Loucy (cell line): ENCODE measurements at regions not wholly inside any gene's neighbourhood (a gene's known extent, or its start where the extent isn't known, plus 50 kb on each side); places are given as distances from the start of the nearest gene placed in this dataset.

Source experiments
- H2AFZ ChIP-seq: fragments of 200-600 bp; sonication (generic); 2 replicates; pipeline ENCODE4 v1.6.0; 2016; ENCODE audit warnings: antibody characterized with exemption, mild to moderate bottlenecking, low read length, moderate library complexity
- H3F3A ChIP-seq: fragments of 200-600 bp; 2 replicates; pipeline ENCODE4 v1.6.0; 2016; ENCODE audit warnings: antibody characterized with exemption, low read depth, mild to moderate bottlenecking
- H3K27me3 ChIP-seq: fragments of 200-600 bp; sonication (generic); 2 replicates; pipeline ENCODE4 v1.6.1; 2014; ENCODE audit warnings: low read length, mild to moderate bottlenecking; ENCODE audit not compliant: insufficient read depth, poor library complexity, severe bottlenecking
- H3K36me3 ChIP-seq: fragments of 200-600 bp; sonication (generic); 2 replicates; pipeline ENCODE4 v1.6.1; 2016; ENCODE audit warnings: low read length; ENCODE audit not compliant: insufficient read depth
- H3K4me1 ChIP-seq: fragments of 200-600 bp; sonication (generic); 2 replicates; pipeline ENCODE4 v1.5.1; 2014; ENCODE audit warnings: low read length, mild to moderate bottlenecking; ENCODE audit not compliant: insufficient read depth, poor library complexity, severe bottlenecking
- H3K4me2 ChIP-seq: fragments of 200-600 bp; sonication (generic); 2 replicates; pipeline ENCODE4 v1.6.0; 2014; ENCODE audit warnings: antibody characterized with exemption, low read length, low read depth, mild to moderate bottlenecking; ENCODE audit not compliant: poor library complexity, severe bottlenecking
- H3K4me3 ChIP-seq: fragments of 200-600 bp; sonication (generic); 2 replicates; pipeline ENCODE4 v1.5.1; 2014; ENCODE audit warnings: low read length, mild to moderate bottlenecking, mixed read lengths; ENCODE audit not compliant: poor library complexity, severe bottlenecking
- H3K79me2 ChIP-seq: fragments of 200-600 bp; sonication (generic); 2 replicates; pipeline ENCODE4 v1.6.1; 2014; ENCODE audit warnings: low read length; ENCODE audit not compliant: insufficient read depth
- H3K9ac ChIP-seq: fragments of 200-600 bp; sonication (generic); 2 replicates; pipeline ENCODE4 v1.6.0; 2014; ENCODE audit warnings: mild to moderate bottlenecking, low read depth, low read length, moderate library complexity; ENCODE audit not compliant: poor library complexity, severe bottlenecking
- H3K9me2 ChIP-seq: fragments of 200-600 bp; sonication (generic); replicated peaks from 2 replicates; pipeline ENCODE4 v1.6.1; 2016; ENCODE audit warnings: low read depth, low read length, mixed read lengths
- H3K9me3 ChIP-seq: fragments of 200-600 bp; sonication (generic); 2 replicates; pipeline ENCODE4 v1.6.1; 2014; ENCODE audit warnings: mild to moderate bottlenecking, antibody characterized with exemption, low read length, low read depth; ENCODE audit not compliant: insufficient read depth
- H4K20me1 ChIP-seq: fragments of 200-600 bp; sonication (generic); 2 replicates; pipeline ENCODE4 v1.6.0; 2014; ENCODE audit warnings: antibody characterized with exemption, low read length, mild to moderate bottlenecking; ENCODE audit not compliant: insufficient read depth, poor library complexity, severe bottlenecking
- CTCF ChIP-seq: fragments of 200-600 bp; sonication (generic); conservative IDR thresholded peaks from 2 replicates; pipeline ENCODE4 v1.5.1; 2014; ENCODE audit warnings: mild to moderate bottlenecking, antibody characterized with exemption, low read length
- EZH2phosphoT487 ChIP-seq: fragments of 200-600 bp; IDR thresholded peaks from 2 replicates; pipeline ENCODE4 v1.6.1; 2018; ENCODE audit warnings: antibody characterized with exemption, mild to moderate bottlenecking, moderate library complexity, borderline replicate concordance

DNA sequence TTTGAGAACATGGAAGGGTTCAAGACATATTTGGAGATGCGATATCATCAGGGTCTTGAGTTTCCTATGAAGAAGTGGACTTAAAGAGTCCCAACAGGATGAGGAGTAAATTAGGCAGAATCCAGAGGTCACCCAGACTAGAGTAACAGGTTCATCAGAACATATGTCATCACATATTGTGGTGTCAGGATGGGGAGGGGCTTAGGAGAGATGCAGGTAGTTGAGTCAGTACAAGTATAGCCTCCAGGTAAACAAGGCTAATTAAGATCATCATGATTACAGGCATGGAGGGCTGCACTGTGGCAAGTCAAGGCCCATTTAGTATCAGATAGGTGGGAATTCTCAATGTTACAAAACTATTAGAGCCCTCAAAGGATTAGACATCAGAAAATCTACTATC, 90.1 kb upstream of the PAK5 start:
- no peaks in the 10 kb centered on the region for H3K4me1 ChIP-seq
- no peaks in the 10 kb centered on the region for H3K79me2 ChIP-seq
- H3K9me2 ChIP-seq, result no peaks in the 10 kb centered on the region
- H3K9ac ChIP-seq, result no peak overlapping the region
- no peaks in the 10 kb centered on the region for H3K27me3 ChIP-seq
- H3K4me2 ChIP-seq, result no peak overlapping the region
- TF ChIP-seq EZH2phosphoT487, result no peak
- TF ChIP-seq CTCF, result no peak
- H3K4me3 ChIP-seq, result no peak overlapping the region
- no peak overlapping the region for H2AFZ ChIP-seq
- H3F3A ChIP-seq, result no peaks in the 10 kb centered on the region
- no peaks in the 10 kb centered on the region for H3K9me3 ChIP-seq
- H4K20me1 ChIP-seq, result no peaks in the 10 kb centered on the region
- no peaks in the 10 kb centered on the region for H3K36me3 ChIP-seq

GRCh38 chr20:9928281-9928737, 89.4 kb upstream of the PAK5 start:
- no peaks in the 10 kb centered on the region for H3K9me3 ChIP-seq
- no peaks in the 10 kb centered on the region for H4K20me1 ChIP-seq

DNA sequence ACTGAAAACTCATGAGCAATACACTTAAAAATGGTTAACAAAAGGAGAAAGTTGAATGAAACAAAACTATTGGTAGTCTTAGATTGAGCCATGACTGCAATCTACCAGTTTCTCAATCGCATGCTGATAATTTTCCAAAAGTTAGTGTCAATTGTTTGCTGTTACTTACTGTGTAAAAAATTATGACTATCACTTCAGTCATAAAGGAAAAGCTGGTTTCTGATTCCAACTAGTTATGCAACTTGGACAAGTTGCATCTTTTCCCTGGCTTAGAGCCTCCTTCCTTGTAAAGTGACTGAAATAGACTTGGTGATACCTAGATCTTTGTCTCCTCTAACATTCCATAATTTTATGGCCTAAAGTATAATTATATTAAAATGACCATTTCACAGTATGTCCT, 88.3 kb upstream of the PAK5 start:
- TF ChIP-seq CTCF (no peak), EZH2phosphoT487 (no peak)
- no peak overlapping the region for H3K9ac ChIP-seq
- H3K36me3 ChIP-seq, result no peaks in the 10 kb centered on the region
- H3K79me2 ChIP-seq, result no peaks in the 10 kb centered on the region
- no peaks in the 10 kb centered on the region for H4K20me1 ChIP-seq
- no peaks in the 10 kb centered on the region for H3K9me3 ChIP-seq
- no peaks in the 10 kb centered on the region for H3K9me2 ChIP-seq
- H3K27me3 ChIP-seq, result no peaks in the 10 kb centered on the region
- H3F3A ChIP-seq, result no peaks in the 10 kb centered on the region
- H3K4me3 ChIP-seq, result no peak overlapping the region
- no peak overlapping the region for H2AFZ ChIP-seq
- no peaks in the 10 kb centered on the region for H3K4me1 ChIP-seq
- H3K4me2 ChIP-seq, result no peak overlapping the region

More at GRCh38 chr20:9928281-9928737, 89.4 kb upstream of the PAK5 start:
- H3K4me1 ChIP-seq, result no peaks in the 10 kb centered on the region
- H2AFZ ChIP-seq, result no peak overlapping the region
- no peak overlapping the region for H3K4me2 ChIP-seq
- no peaks in the 10 kb centered on the region for H3K9me2 ChIP-seq
- H3K4me3 ChIP-seq, result no peak overlapping the region
- H3F3A ChIP-seq, result no peaks in the 10 kb centered on the region
- no peak overlapping the region for H3K9ac ChIP-seq
- H3K79me2 ChIP-seq, result no peaks in the 10 kb centered on the region
- no peak for TF ChIP-seq CTCF
- TF ChIP-seq EZH2phosphoT487, result no peak
- no peaks in the 10 kb centered on the region for H3K27me3 ChIP-seq
- no peaks in the 10 kb centered on the region for H3K36me3 ChIP-seq
